ENCODE measurements at regions not wholly inside any gene's neighbourhood (a gene's known extent, or its start where the extent isn't known, plus 50 kb on each side); places are given as distances from the start of the nearest gene placed in this dataset.
"Not testable (repeated sequence)": the region's sequence is repeated elsewhere in the genome, so short reads cannot be mapped to it uniquely, and the experiment has no call there.

DNA sequence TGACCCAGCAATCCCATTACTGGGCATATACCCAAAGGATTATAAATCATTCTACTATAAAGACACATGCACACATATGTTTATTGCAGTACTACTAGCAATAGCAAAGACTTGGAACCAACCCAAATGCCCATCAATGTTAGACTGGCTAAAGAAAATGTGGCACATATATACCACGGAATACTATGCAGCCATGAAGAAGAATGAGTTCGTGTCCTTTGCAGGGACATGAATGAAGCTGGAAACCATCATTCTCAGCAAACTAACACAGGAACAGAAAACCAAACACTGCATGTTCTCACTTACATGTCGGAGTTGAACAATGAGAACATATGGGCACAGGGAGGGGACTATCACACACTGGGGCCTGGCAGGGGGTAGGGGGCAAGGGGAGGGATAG lies 183.0 kb downstream of the HACE1 start:
- DNase-seq (ENCODE audit: low read depth in 2 of 2) = not testable (repeated sequence)

GRCh38 chr6:104675161-104675560 lies 184.6 kb downstream of the HACE1 start:
- DNase-seq (ENCODE audit: low read depth in 2 of 2) = not testable (repeated sequence)

DNA sequence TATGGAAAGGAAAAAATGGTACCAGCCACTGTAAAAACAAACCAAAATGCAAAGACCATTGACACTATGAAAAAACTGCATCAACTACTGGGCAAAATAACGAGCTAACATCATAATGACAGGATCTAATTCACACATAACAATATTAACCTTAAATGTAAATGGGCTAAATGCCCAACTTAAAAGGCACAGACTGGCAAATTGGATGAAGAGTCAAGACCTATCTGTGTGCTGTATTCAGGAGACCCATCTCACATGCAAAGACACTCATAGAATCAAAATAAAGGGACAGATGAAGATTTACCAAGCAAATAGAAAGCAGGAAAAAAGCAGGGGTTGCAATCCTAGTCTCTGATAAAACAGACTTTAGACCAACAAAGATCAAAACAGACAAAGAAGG lies 186.6 kb downstream of the HACE1 start:
- not testable (repeated sequence) for DNase-seq (ENCODE audit: low read depth in 2 of 2)

DNA sequence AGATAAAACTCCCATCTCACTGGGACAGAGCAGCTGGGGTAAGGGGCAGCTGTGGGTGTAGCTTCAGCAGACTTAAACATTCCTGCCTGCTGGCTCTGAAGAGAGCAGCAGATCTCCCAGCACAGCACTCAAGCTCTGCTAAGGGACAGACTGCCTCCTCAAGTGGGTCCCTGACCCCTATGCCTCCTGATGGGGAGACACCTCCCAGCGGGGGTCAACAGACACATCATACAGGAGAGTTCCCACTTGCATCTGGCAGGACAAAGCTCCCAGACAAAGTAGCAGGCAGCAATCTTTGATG lies 188.2 kb downstream of the HACE1 start:
- not testable (repeated sequence) for DNase-seq (ENCODE audit: low read depth in 2 of 2)

GRCh38 chr6:104670834-104671590 lies 188.7 kb downstream of the HACE1 start:
- not testable (repeated sequence) for DNase-seq (ENCODE audit: low read depth in 2 of 2)

GRCh38 chr6:104669483-104669882 lies 190.2 kb downstream of the HACE1 start:
- DNase-seq (ENCODE audit: low read depth in 2 of 2) = no peak

DNA sequence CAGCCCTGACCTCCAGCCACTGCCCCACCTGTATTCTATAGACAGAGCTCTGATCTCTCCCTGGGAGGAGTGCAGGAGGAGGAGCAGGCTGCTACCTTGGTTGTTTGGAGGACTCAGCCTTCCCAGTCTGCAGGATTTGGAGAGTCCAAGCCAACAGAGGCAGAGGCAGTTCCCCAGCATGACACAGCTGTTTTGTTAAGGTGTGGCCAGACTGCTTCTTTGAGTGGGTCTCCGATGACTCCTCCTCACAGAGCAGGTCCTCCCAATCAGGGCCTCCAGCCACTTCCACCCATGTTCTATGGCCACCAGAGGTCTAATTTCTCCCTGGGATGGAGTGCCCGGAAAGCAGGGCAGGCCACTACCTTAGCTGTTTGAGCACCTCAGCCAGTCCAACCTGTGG lies 203.5 kb downstream of the HACE1 start:
- DNase-seq (ENCODE audit: low read depth in 2 of 2) = no peak

DNA sequence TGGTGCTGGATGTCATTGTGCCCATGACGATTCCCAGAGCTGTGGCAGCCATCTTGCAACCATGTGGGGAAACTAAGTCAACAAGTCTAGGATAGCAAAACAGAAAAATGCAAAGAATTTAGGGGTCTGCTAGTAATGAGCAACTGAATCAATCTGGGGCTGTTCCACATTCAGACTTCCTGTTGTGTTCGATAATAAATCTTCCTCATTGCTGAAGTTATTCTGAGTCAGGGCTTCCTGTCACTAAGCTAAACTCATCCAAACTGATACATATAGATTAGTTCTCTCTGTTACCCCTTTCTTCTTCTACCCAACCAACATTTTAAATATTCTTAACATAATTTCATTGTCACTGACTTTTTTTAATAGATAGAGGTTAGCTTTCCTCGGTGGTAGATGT lies 205.9 kb downstream of the HACE1 start:
- no peak for DNase-seq (ENCODE audit: low read depth in 2 of 2)

DNA sequence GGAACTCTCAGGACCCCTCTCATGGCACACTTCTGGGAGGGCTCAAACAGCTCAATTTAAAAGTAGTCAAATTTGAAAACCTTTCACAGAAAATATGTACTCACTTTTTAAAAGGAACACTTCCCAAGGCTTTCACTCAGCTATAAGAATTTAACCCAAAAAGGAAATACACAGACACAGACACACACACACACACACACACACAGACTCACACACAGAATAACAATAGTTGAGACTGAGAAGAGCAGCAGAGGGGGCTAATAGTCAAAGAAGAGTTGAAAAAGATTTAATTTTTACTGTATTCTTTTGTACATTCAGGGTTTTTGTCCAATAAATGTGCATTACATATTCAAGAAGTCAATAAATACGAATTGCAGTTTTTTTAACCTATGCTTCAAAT lies 211.4 kb downstream of the HACE1 start:
- DNase-seq (ENCODE audit: low read depth in 2 of 2) = no peak

- no peak for DNase-seq (ENCODE audit: low read depth in 2 of 2)
Measured at GRCh38 chr6:104644848-104645247, 214.9 kb downstream of the HACE1 start.

GRCh38 chr6:104642871-104643270 lies 216.8 kb downstream of the HACE1 start:
- DNase-seq (ENCODE audit: low read depth in 2 of 2) = no peak

- DNase-seq (ENCODE audit: low read depth in 2 of 2) = no peak
Measured at GRCh38 chr6:104640761-104641160, 219.0 kb downstream of the HACE1 start.

DNA sequence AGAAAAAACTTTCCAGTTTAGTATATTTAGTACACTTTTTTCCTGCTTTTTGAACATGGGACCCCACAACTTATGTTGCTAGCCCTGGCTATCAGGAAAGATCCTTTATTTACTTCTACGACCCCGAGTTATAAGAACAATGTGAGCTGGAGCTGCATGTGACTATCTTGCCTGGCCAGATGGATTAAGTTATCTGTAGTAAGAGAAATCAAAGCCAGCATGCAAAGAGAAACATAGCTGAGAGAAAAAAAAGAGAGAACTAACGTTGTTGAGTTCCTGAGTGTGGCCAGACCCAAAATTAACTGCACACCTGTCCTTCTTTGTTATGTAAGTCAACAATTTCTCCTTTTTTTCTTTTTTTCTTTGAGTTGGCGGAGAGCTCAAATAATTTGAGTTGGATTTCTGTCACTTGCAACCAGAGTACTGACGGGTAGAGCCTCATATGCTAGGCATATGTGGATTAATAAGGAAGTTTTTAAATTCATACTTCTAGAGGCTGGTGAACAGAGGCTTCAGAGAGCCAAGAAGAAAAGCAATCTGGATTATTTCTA lies 219.5 kb downstream of the HACE1 start:
- DNase-seq (ENCODE audit: low read depth in 2 of 2) = no peak

GRCh38 chr6:104639668-104640067 lies 220.1 kb downstream of the HACE1 start:
- DNase-seq (ENCODE audit: low read depth in 2 of 2) = no peak

DNA sequence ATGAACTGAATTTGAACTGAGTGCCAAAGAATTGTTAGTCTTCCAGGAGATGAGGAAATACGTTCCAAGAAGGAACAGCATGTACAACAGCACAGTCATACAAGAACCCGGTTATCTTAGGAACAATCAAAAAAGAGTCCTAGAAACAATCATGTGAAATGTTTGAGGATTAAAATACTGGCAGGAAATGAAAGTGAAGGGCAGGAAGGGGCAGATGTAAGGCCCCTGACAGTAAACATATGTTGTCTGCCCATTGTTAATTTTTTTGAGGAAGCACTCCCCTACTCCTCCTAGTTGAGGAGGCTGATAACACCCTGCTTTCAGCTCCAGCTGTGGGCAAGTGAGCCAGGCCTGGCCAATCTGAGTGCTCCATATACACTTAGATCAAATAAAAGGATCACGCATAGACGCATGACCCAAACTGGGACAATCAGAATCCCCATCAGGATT lies 220.9 kb downstream of the HACE1 start:
- DNase-seq (ENCODE audit: low read depth in 2 of 2) = no peak

DNA sequence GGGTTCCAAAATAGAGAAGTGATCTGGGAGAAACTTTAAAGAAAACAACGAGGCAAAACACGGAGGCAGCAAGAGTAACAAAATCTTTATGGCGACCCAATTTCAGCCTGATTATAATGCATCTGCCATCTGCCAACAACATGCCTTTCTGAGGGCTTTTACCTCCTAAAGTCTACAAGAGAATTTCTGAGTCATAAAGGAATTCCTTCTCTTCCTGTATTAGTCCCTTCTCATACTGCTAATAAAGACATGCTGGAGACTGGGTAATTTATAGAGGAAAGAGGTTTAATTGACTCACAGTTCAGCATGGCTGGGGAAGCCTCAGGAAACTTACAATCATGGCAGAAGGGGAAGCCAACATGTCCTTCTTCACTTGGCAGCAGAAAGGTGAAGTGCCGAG lies 226.6 kb downstream of the HACE1 start:
- no peak for DNase-seq (ENCODE audit: low read depth in 2 of 2)

GRCh38 chr6:104632588-104632987 lies 227.1 kb downstream of the HACE1 start:
- no peak for DNase-seq (ENCODE audit: low read depth in 2 of 2)

DNA sequence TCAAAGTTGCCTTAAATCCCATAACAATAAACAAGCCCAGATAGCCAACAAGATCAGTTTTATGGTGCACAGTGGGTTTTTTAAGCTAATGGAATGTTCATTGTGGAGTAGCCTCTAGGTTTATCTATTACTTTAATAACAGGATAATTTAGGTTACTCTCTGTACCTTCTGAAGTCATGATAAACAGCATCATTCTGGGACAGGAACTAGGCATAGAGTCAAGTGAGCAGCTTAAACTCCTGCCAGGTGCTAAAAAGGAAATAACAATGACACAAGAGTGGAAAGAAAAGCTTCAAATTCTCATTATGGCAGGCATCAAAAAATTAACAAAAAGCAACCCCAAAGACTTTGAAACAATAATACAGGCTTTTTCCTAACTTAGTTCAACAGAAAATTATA lies 228.8 kb downstream of the HACE1 start:
- no peak for DNase-seq (ENCODE audit: low read depth in 2 of 2)

GRCh38 chr6:104630522-104630921 lies 229.2 kb downstream of the HACE1 start:
- DNase-seq (ENCODE audit: low read depth in 2 of 2) = no peak

DNA sequence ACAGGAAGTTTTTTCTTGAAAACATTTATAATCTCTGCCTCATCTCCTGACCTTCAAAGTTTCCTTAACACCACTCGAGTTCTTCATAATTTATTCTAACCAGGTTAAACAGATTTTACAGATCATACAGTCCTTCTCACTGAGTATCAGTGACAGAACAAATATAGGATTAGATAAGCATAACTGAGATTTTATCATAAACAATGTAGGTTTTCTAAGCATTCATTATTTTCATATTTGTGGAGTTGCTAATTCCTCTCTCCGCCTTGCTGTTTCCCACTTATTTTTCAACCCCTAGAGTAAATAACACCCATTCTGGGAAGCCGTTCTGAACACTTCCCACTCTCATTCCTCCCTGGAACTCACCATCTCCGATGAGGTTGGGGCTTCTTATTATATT lies 229.9 kb downstream of the HACE1 start:
- DNase-seq (ENCODE audit: low read depth in 2 of 2) = no peak

- DNase-seq (ENCODE audit: low read depth in 2 of 2) = no peak
Measured at GRCh38 chr6:104625536-104625935, 234.2 kb downstream of the HACE1 start.

GRCh38 chr6:104623052-104623690 lies 236.5 kb downstream of the HACE1 start:
- DNase-seq (ENCODE audit: low read depth in 2 of 2) = no peak

- no peak for DNase-seq (ENCODE audit: low read depth in 2 of 2)
Measured at GRCh38 chr6:104621396-104621795, 238.3 kb downstream of the HACE1 start.
